GM18505 (cell line): ENCODE measurements at regions not wholly inside any gene's neighbourhood (a gene's known extent, or its start where the extent isn't known, plus 50 kb on each side); places are given as distances from the start of the nearest gene placed in this dataset.
"Not testable (repeated sequence)": the region's sequence is repeated elsewhere in the genome, so short reads cannot be mapped to it uniquely, and the experiment has no call there.

ENCODE experiments used
- ATAC-seq: cut with Tn5 transposase; IDR thresholded peaks from one replicate; pipeline ENCODE4 v1.9.1; 2021; ENCODE audit not compliant: unreplicated experiment
- POLR2A ChIP-seq: IDR thresholded peaks from 4 replicates; pipeline ENCODE4 v1.6.1; 2011; ENCODE audit warnings: borderline replicate concordance; ENCODE audit not compliant: insufficient read depth, insufficient read length; ENCODE audit errors: extremely low read depth

DNA sequence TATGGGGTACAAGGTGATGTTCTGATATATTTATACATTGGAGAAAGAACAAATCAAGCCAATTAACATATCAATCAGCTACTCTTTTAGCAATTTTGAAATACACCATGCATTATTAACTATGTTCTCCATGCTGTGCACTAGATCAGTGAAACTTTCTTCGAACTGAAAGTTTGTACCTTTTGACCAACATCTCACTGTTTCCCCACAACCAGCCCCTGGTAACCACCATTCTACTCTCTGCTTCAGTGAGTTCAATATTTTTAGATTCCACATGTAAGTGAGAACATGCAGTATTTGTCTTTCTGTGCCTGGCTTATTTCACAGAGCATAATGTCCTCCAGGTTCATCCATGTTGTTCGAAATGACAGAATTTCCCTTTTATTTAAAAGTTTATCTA is 246.1 kb upstream of the VCX start:
- no peak for TF ChIP-seq POLR2A
- ATAC-seq: no peak

DNA sequence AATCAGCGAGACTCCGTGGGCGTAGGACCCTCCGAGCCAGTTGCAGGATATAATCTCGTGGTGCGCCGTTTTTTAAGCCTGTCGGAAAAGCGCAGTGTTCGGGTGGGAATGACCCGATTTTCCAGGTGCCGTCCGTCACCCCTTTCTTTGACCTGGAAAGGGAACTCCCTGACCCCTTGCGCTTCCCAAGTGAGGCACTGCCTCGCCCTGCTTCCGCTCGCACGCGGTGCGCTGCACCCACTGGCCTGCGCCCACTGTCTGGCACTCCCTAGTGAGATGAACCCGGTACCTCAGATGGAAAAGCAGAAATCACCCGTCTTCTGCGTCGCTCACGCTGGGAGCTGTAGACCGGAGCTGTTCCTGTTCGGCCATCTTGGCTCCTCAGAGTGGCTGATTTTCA is 249.6 kb upstream of the VCX start:
- ATAC-seq: not testable (repeated sequence)

DNA sequence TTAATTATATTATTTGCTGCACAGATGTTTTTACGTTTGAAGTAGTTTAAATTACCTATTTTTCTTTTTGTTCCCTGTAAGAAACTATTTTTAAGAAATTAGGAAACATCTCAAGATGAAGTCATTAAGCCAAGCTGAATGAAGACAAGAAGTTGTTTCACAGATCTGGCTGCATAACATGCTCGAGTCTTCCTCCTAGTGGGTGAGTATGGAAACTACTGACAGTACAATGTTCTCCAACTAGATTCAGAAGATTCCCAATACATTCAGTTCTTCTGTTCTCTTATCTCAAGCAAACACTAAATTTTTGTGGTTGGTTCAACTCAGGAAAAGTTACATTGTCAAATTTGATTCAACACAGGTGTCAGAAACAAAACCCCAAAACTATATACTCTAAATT is 256.8 kb upstream of the VCX start:
- TF ChIP-seq POLR2A: no peak
- peak; percentile 71 for ATAC-seq

DNA sequence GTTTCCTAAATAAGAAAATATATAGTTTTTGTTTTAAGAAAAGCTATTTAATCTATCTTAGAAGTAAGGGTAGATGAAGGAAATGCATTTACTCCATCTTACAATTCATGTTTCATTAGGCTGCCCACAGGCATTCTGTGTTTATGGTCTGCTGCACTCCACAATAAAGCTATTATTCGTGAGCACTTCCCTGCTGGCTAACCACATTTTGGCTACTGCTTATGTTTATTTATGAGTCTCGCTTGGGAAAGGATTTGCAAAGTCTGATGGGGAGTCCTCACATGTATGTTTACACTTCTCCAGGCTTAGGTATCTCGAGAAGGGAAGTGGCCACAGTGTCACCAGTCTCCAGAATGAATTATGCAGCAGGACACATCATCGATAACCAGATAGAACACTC is 260.8 kb upstream of the VCX start:
- TF ChIP-seq POLR2A: no peak
- ATAC-seq: no peak

DNA sequence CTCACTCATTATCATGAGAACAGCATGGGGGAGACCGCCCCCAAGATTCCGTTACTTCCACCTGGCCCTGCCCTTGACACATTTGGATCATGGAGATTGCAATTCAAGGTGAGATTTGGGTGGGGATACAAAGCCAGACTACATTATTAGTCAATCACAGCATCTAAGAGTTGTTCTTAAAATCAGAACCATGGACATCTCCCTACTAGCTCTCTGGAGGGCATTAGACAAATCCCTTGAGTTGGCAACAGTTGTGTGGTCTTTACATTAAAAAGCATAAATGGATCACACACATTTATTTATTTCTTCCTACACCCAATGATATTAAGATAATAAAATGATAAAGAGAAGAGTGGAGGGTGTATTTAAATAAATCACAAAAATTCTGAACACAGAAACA is 262.8 kb upstream of the VCX start:
- no peak for TF ChIP-seq POLR2A
- ATAC-seq: no peak

DNA sequence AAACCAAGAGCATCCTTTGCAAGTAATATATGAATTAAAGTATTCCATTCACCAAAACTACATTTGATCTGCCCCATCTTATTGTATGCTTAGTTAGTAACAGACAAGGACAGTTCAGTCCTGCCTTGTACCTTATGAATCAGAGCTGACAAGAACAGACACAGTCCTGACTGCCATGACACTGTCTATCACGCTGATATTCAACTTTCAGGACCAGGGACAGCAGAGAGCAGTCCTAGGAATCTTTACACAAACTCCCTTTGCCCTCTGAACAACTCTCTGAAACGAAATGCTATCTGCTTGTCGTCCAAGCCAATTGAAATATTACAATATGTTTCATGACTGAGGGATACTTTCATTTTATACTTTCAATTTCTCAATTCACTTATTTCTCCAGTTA is 268.6 kb upstream of the VCX start:
- ATAC-seq: no peak
- no peak for TF ChIP-seq POLR2A

DNA sequence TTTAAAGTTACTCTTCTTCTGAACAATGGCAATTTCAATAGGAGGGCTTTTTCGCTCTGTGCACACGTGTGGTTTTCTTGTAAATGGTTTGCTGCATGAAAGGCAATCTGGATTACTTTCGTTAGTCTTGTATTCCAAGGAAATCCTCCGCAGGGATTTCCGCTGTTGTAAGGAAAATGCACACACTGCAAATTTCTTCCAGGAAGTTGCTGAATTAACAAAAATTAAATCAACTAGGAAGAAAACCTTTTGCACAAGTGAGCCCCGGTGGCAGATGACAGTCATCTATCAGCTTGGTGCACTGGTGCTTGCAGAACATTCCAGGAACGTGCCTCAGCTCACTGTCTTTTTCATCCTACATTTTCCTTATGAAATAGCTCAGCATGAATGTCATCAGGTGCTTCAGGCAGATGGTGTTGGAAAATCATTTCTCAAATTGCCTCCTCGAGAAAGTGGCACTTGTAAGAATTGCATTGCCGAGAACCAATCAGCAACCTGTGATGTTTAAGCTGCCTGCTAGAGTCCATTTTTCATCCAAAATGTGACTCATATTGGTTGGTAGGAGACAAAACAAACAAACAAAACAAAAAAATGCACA is 272.4 kb upstream of the VCX start:
- TF ChIP-seq POLR2A: no peak
- ATAC-seq: no peak

DNA sequence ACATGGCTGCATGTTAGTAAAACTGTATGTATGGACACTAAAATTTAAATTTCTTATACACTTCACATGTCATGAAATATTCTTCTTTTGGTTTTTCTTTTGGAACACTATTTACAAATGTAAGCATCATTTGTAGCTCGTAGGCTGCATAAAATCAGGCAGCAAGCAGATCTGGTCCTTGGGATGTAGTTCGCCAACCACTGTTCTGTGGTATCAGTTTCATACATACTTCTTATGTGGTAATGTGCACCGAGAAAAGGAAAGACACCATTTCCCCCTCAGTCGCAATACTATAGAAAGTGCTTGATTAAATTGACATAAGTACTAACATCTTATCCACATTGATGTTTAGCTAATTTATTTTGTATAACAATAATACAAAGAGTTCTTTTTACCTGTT is 274.4 kb upstream of the VCX start:
- ATAC-seq: no peak

DNA sequence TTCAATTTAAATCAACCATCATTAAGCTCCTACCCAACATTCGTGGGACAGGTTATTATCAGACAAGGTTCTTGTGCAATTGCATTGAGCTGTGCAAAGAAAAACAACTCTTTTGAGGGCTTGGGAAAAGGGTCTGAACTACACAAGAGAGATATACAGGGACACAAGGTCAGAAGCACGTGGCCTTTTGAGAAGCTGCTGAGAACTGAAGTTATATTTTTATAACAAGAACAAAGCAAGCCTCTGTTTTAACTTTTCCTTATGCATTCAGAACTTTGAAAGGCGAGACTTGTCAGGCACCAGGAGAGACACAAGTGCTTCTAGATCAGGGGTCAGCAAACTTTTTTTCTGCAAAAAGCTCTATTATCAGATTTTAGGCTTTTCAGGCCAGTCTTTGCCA is 274.8 kb upstream of the VCX start:
- no peak for TF ChIP-seq POLR2A
- ATAC-seq: no peak

More for the DNA sequence above, 274.4 kb upstream of the VCX start:
- TF ChIP-seq POLR2A: no peak

DNA sequence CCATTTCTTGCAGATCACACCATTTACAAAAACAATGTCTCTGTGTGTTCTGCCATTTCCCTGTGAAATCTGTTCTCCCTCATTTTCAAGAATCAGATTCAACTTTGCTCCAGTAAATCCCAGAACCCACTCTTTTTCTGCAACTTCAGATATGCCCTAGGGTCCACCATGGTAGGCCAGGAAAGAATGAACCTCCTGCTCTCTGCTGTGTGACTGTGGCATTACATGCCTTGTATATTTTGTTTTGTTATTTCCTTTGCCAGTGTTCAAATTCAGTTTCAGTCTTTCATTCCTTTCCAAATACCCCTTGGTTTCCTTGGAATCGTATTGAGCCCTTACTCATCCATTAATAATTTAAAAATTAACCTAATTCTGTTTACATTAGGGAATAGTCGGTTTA is 290.2 kb upstream of the VCX start:
- ATAC-seq: no peak
- no peak for TF ChIP-seq POLR2A

DNA sequence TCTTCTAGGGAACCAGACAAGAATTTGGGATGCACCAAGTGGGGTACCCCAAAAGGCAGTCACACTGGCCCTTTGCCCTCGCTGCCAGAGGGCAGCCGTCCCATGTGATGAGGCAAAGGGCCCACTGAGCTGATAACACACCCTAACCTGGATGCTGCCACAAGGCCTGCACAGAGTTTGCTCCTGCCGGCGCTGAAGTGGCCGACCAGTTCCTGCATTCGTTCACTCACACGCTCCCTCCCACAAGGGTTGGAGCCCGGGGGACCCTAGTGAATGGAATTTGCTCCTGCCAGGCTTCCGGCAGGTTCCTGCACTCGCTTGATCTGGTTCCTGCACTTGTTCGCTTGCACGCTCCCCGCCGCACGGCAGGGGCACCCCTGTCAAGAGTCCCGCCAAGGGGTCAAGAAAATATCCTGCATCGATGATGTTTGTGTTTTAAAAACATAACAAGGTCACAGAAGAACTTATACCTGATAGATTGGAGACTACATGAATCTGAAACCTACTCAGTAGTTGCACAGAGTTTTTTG is 296.4 kb upstream of the VCX start:
- TF ChIP-seq POLR2A: no peak
- ATAC-seq: no peak

DNA sequence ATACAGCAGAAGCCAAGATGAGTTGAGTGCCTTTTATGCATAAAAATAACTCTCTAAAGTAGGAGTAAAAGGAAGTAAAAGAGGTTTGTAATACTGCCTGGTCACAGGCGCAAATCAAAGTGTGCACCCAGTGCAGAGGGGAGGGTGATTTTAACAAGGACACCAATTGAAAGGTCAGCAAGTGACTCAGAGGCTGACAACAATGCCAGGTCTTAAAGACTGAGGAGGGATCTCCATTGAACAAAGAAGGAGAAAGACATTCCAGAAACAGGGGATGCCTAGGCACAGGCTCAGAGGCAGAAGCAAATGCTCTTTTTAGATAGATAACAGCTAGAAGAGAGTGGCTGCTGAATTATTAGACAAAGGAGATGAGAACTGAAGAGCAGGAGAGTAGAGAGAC is 297.4 kb upstream of the VCX start:
- ATAC-seq: no peak
- TF ChIP-seq POLR2A: no peak

DNA sequence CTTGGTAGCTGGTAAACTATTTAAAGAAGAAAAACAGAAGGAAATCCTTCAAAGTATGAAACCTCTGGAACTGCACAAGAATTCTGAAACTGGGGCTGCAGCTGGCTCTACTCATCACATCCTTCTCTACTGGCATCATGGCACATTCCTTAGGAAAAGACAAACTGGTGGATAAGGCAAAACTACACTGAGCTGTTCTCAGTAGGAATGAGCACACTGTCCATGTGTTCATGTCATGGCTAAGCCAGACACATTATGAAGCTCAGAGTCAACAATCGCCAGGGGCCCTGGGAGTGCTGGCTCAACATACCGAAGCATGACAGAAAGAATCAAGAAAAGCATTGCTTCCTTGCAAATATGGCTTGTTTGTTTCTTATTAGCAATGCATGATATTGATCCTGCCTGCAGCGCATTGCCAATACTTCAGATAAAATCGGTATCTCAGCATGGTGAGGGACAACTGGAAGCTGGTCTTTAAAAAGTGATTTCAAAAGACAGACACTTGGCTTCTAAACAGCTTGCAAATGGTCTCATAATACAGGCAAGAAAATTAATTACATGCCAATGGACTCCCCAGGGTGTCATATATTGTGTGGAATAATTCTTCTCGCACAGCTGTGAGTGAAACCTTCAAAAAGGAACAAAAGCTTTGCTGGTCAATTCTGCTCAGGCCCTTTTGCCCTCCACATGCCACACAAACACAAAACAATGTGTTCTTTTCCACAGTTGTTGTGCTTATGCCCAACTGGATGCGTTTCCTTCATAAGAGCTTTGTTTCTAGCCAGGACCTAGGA is 300.2 kb upstream of the VCX start:
- TF ChIP-seq POLR2A: no peak
- ATAC-seq: no peak

DNA sequence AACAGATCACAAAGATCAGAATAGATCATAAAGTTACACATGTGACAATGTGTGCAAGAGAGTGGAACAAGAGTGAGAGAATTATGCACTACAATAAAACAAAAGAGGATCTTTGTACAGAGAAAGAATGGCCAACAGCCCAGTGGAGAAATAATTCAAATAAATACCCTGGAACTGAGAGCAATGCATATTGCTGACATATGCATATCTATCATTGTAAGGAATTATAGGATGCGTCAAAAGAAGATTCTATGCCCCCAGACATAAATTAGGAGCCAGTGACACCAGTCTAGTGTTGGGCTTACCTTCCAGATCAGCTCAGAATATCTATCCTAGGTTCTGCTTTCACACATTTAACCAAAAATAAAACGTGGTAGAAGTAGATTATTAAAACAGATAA is 320.1 kb upstream of the VCX start:
- ATAC-seq: no peak
- no peak for TF ChIP-seq POLR2A
